Sigmoid colon (tissue), 4 donors: ENCODE measurements at regions not wholly inside any gene's neighbourhood (a gene's known extent, or its start where the extent isn't known, plus 50 kb on each side); places are given as distances from the start of the nearest gene placed in this dataset.

Experiments
- CTCF ChIP-seq, 4 experiments: fragments of 450-650 bp in 3 of 4; fragments of 200-600 bp in 1 of 4; IDR thresholded peaks; one replicate each; pipeline ENCODE4 v1.5.1; 2016 to 2019; ENCODE audit warnings: antibody characterized with exemption in 4 of 4, mild to moderate bottlenecking in 3 of 4, moderate library complexity in 2 of 4
- EP300 ChIP-seq, 4 donors: sonication (generic); formaldehyde crosslinking; IDR thresholded peaks; one replicate each; pipeline ENCODE4 v1.6.1; 2017; ENCODE audit warnings: antibody characterized with exemption in 4 of 4
- POLR2AphosphoS5 ChIP-seq, 4 donors: sonication (generic); formaldehyde crosslinking; IDR thresholded peaks; one replicate each; pipeline ENCODE4 v1.6.1; 2017; ENCODE audit warnings: antibody characterized with exemption in 4 of 4

GRCh38 chr5:173441053-173441628, 112.9 kb upstream of the STC2 start:
- TF ChIP-seq POLR2AphosphoS5 (IDR thresholded peaks at IDR 0.05): no peak
- TF ChIP-seq CTCF (IDR thresholded peaks at IDR 0.05): no peak
- no peak for TF ChIP-seq EP300 (IDR thresholded peaks at IDR 0.05)
